IMR-90 (cell line): ENCODE measurements at regions not wholly inside any gene's neighbourhood (a gene's known extent, or its start where the extent isn't known, plus 50 kb on each side); places are given as distances from the start of the nearest gene placed in this dataset.

ENCODE experiments used
- ATAC-seq: fragments of 200-7000 bp; cut with Tn5 transposase; 2 replicates; pipeline ENCODE4 v1.9.1; 2020; ENCODE audit warnings: low read depth, mild to moderate bottlenecking, moderate library complexity
- BruUV-seq: library from RNA; stranded (reverse); fragments of 400-500 nt; replicated peaks from 2 replicates; lab custom pipeline; 2021; lab: Mats Ljungman, UMichigan
- CTCF ChIA-PET: fragments of 300-600 bp; formaldehyde crosslinking; extraction: SDS; loops from one replicate; lab custom pipeline; 2021; ENCODE audit warnings: antibody characterized with exemption; lab: Yijun Ruan, JAX
- POLR2A ChIA-PET: fragments of 300-600 bp; sonication (Branson Sonifier 250); formaldehyde crosslinking; loops from one replicate; lab custom pipeline; 2022; ENCODE audit warnings: antibody characterized with exemption; ENCODE audit not compliant: unreplicated experiment; lab: Charles Lee
- DNase-seq: peaks from one replicate; pipeline ENCODE4 v3.0.0; 2013
- H2AFZ ChIP-seq: replicated peaks from 2 replicates; pipeline ENCODE3; 2013; ENCODE audit warnings: low read length, mild to moderate bottlenecking; ENCODE audit not compliant: poor library complexity
- H2AK5ac ChIP-seq: 2 replicates; pipeline ENCODE4 v1.6.1; 2013; ENCODE audit warnings: low read depth, low read length, inconsistent platforms
- H2AK9ac ChIP-seq: replicated peaks from 2 replicates; pipeline ENCODE3; 2013; ENCODE audit warnings: mild to moderate bottlenecking, low read depth, low read length, moderate library complexity; ENCODE audit not compliant: poor library complexity
- H2BK120ac ChIP-seq: 2 replicates; pipeline ENCODE4 v1.6.1; 2013; ENCODE audit warnings: low read depth, low read length, inconsistent platforms
- H2BK15ac ChIP-seq: 3 replicates; pipeline ENCODE4 v1.6.1; 2013; ENCODE audit warnings: low read depth, low read length, inconsistent platforms
- H2BK20ac ChIP-seq: 2 replicates; pipeline ENCODE4 v1.6.1; 2013; ENCODE audit warnings: low read depth, mild to moderate bottlenecking, inconsistent platforms, low read length, moderate library complexity
- H2BK5ac ChIP-seq: 2 replicates; pipeline ENCODE4 v1.6.1; 2013; ENCODE audit warnings: mild to moderate bottlenecking, low read depth, low read length, inconsistent platforms; ENCODE audit not compliant: poor library complexity, severe bottlenecking
- H3K14ac ChIP-seq: replicated peaks from 2 replicates; pipeline ENCODE4 v1.6.1; 2013; ENCODE audit warnings: low read depth, low read length, inconsistent platforms
- H3K18ac ChIP-seq: 2 replicates; pipeline ENCODE4 v1.6.1; 2013; ENCODE audit warnings: low read depth, low read length, control low read depth
- H3K23ac ChIP-seq: 2 replicates; pipeline ENCODE4 v1.6.1; 2013; ENCODE audit warnings: low read depth, low read length, inconsistent platforms
- H3K27ac ChIP-seq: 2 replicates; pipeline ENCODE4 v1.5.1; 2013; ENCODE audit warnings: mild to moderate bottlenecking, control low read depth, low read length; ENCODE audit not compliant: insufficient read depth
- H3K27me3 ChIP-seq: 2 replicates; pipeline ENCODE4 v1.6.1; 2013; ENCODE audit warnings: low read length; ENCODE audit not compliant: control insufficient read depth, insufficient read depth
- H3K36me3 ChIP-seq: 2 replicates; pipeline ENCODE4 v1.6.1; 2013; ENCODE audit warnings: low read length, mixed read lengths; ENCODE audit not compliant: control insufficient read depth, insufficient read depth
- H3K4ac ChIP-seq: 2 replicates; pipeline ENCODE4 v1.6.1; 2013; ENCODE audit warnings: low read depth, low read length, inconsistent platforms
- H3K4me1 ChIP-seq: 2 replicates; pipeline ENCODE4 v1.6.1; 2013; ENCODE audit warnings: low read length, mixed read lengths; ENCODE audit not compliant: control insufficient read depth, insufficient read depth
- H3K4me2 ChIP-seq: 2 replicates; pipeline ENCODE4 v1.6.1; 2013; ENCODE audit warnings: low read depth, mild to moderate bottlenecking, control low read depth, low read length, moderate library complexity
- H3K4me3 ChIP-seq: 2 replicates; pipeline ENCODE4 v1.5.1; 2013; ENCODE audit warnings: low read depth, mild to moderate bottlenecking, control low read depth, low read length, moderate library complexity; ENCODE audit not compliant: insufficient read depth
- H3K56ac ChIP-seq: 2 replicates; pipeline ENCODE4 v1.6.1; 2013; ENCODE audit warnings: low read length, inconsistent platforms; ENCODE audit not compliant: insufficient read depth; ENCODE audit errors: extremely low read depth
- H3K79me1 ChIP-seq, 2 experiments: 2 replicates each; pipeline ENCODE4 v1.6.1; 2013; ENCODE audit warnings: low read length in 2 of 2, inconsistent platforms in 1 of 2, low read depth in 1 of 2
- H3K9ac ChIP-seq: 2 replicates; pipeline ENCODE4 v1.6.1; 2013; ENCODE audit warnings: low read depth, low read length, control low read depth
- H3K9me1 ChIP-seq: 2 replicates; pipeline ENCODE4 v1.6.1; 2013; ENCODE audit warnings: low read length, inconsistent platforms; ENCODE audit not compliant: insufficient read depth
- H3K9me3 ChIP-seq: 2 replicates; pipeline ENCODE4 v1.6.1; 2013; ENCODE audit warnings: low read length; ENCODE audit not compliant: control insufficient read depth, insufficient read depth
- H4K20me1 ChIP-seq: 2 replicates; pipeline ENCODE4 v1.6.1; 2013; ENCODE audit warnings: low read length, inconsistent platforms; ENCODE audit not compliant: insufficient read depth
- H4K5ac ChIP-seq: 2 replicates; pipeline ENCODE4 v1.6.1; 2013; ENCODE audit warnings: mild to moderate bottlenecking, low read depth, low read length, control low read depth
- H4K8ac ChIP-seq, 2 experiments: 2 replicates each; pipeline ENCODE4 v1.6.1; 2013; ENCODE audit warnings: low read depth in 2 of 2, low read length in 2 of 2, control low read depth in 1 of 2, inconsistent platforms in 1 of 2
- H4K91ac ChIP-seq: 2 replicates; pipeline ENCODE4 v1.6.1; 2013; ENCODE audit warnings: low read depth, low read length, inconsistent platforms; ENCODE audit not compliant: insufficient read depth
- CHD1 ChIP-seq: IDR thresholded peaks from 2 replicates; pipeline ENCODE4 v1.6.1; 2012; ENCODE audit warnings: low read depth, low read length, improper control_type of control experiment
- ELK1 ChIP-seq: fragments of 150-350 bp; IDR thresholded peaks from 2 replicates; pipeline ENCODE4 v1.6.1; 2016; ENCODE audit warnings: low read depth, mild to moderate bottlenecking, low read length, moderate library complexity, borderline replicate concordance
- POLR2A ChIP-seq: IDR thresholded peaks from 2 replicates; pipeline ENCODE4 v1.6.1; 2012; ENCODE audit warnings: mild to moderate bottlenecking, low read depth, low read length
- WGBS, 2 experiments: methylation state at CpG; one replicate each; pipeline versions ENCODE4 v1.1.5 to v1.1.7; 2013; ENCODE audit warnings: missing lambda C conversion rate in 2 of 2; ENCODE audit not compliant: insufficient read length in 1 of 2; ENCODE audit errors: extremely low coverage in 2 of 2; 5-methylcytosine and 5-hydroxymethylcytosine counted together
- dilution Hi-C: fragments of 300-500 bp; cut with HindIII; formaldehyde crosslinking; loops from one replicate; pipeline ENCODE4 v1.14.3; 2018; ENCODE audit warnings: low sequenced_read_pairs; ENCODE audit not compliant: unreplicated experiment
- in situ Hi-C: fragments of 300-500 bp; cut with MboI; formaldehyde crosslinking; loops from 3 replicates; pipeline ENCODE4 v1.14.3; 2019; ENCODE audit warnings: low sequenced_read_pairs, inconsistent platforms, mixed read lengths
- intact Hi-C: fragments of 100-400 bp; cut with micrococcal nuclease; formaldehyde crosslinking; loops from 2 replicates; pipeline ENCODE4 v1.10.0; 2022

- no peak overlapping the region for H3K23ac ChIP-seq
- H3K14ac ChIP-seq: no peak overlapping the region
- no peak overlapping the region for H4K91ac ChIP-seq
- no peak overlapping the region for H3K27ac ChIP-seq
- no peak overlapping the region for H2BK5ac ChIP-seq
- H4K20me1 ChIP-seq: no peaks in the 10 kb centered on the region
- no peak overlapping the region for H3K56ac ChIP-seq
- POLR2A ChIA-PET: no interaction called here
- H3K4ac ChIP-seq: no peak overlapping the region
- H2AK5ac ChIP-seq: no peak overlapping the region
- no CpG with 5 or more reads among the region's 3 CpGs for whole genome bisulfite sequencing, 2 experiments
- H3K18ac ChIP-seq: no peak overlapping the region
- H3K36me3 ChIP-seq: no peaks in the 10 kb centered on the region
- in situ Hi-C loops (no loop called here), dilution Hi-C loops (no loop called here), intact Hi-C loops (no loop called here)
- peaks cover 13% of the 10 kb centered on the region for H3K27me3 ChIP-seq
- no peak overlapping the region for H2BK15ac ChIP-seq
- TF ChIP-seq ELK1 (no peak), POLR2A (no peak), CHD1 (no peak)
- no peak for DNase-seq
- BruUV-seq: no TSS peak
- H4K8ac ChIP-seq: no peak overlapping the region
- no peak overlapping the region for H3K4me2 ChIP-seq
- no peak overlapping the region for H2BK120ac ChIP-seq
- no peaks in the 10 kb centered on the region for H3K9me1 ChIP-seq
- H4K5ac ChIP-seq: no peak overlapping the region
- no peak overlapping the region for H2AFZ ChIP-seq
- H2AK9ac ChIP-seq: no peak overlapping the region
- no peak overlapping the region for H3K9ac ChIP-seq
- H3K4me3 ChIP-seq: no peak overlapping the region
- no peak for ATAC-seq
- no peak overlapping the region for H2BK20ac ChIP-seq
- H3K9me3 ChIP-seq: no peaks in the 10 kb centered on the region
- no peaks in the 10 kb centered on the region for H3K4me1 ChIP-seq
- CTCF ChIA-PET: interaction anchor here (0.6 kb wide), 1 partner anchor 206 kb away, joined by 3 read pairs; no protein-coding TSS in a partner anchor
- no peaks in the 10 kb centered on the region for H3K79me1 ChIP-seq
Measured at GRCh38 chr21:38605236-38605635, 107.0 kb upstream of the ERG start.
